Heart right ventricle (tissue), 16 donors: ENCODE measurements at regions not wholly inside any gene's neighbourhood (a gene's known extent, or its start where the extent isn't known, plus 50 kb on each side); places are given as distances from the start of the nearest gene placed in this dataset.

Experiments
- ATAC-seq, 8 donors: fragments of 200-7000 bp; cut with Tn5 transposase; one replicate each; pipeline ENCODE4 v1.9.1; 2020; ENCODE audit warnings: mild to moderate bottlenecking in 8 of 8, moderate library complexity in 8 of 8, moderate number of reproducible peaks in 1 of 8
- DNase-seq, 2 donors: peaks; one replicate each; pipeline ENCODE4 v3.0.0-alpha.2; 2020
- H3K27ac ChIP-seq, 10 donors: fragments of 200-600 bp; sonication (generic) in 2 of 10; one replicate each; pipeline versions ENCODE4 v1.5.0 to v1.8.0; 2020 to 2022; ENCODE audit warnings: mild to moderate bottlenecking in 3 of 10
- H3K27me3 ChIP-seq, 7 donors: fragments of 200-600 bp; one replicate each; pipeline ENCODE4 v1.8.0; 2021 to 2022; ENCODE audit warnings: mild to moderate bottlenecking in 2 of 7
- H3K36me3 ChIP-seq, 9 donors: fragments of 200-600 bp; sonication (generic) in 1 of 9; one replicate each; pipeline versions ENCODE4 v1.5.0 to v1.8.0; 2020 to 2022; ENCODE audit warnings: mild to moderate bottlenecking in 2 of 9
- H3K4me1 ChIP-seq, 9 donors: fragments of 200-600 bp; sonication (generic) in 1 of 9; one replicate each; pipeline versions ENCODE4 v1.5.0 to v1.8.0; 2020 to 2022; ENCODE audit warnings: mild to moderate bottlenecking in 4 of 9
- H3K4me3 ChIP-seq, 10 donors: fragments of 200-600 bp; sonication (generic) in 2 of 10; one replicate each; pipeline versions ENCODE4 v1.5.0 to v1.8.0; 2020 to 2022; ENCODE audit warnings: mild to moderate bottlenecking in 7 of 10, moderate library complexity in 2 of 10
- H3K9me3 ChIP-seq, 11 donors: fragments of 200-600 bp in 10 of 11; sonication (generic) in 2 of 11; one replicate each; pipeline versions ENCODE4 v1.5.0 to v1.8.0; 2013 to 2022; ENCODE audit warnings: mild to moderate bottlenecking in 2 of 11, control low read depth in 1 of 11, moderate library complexity in 1 of 11
- WGBS, 2 donors: extraction: QIAGEN DNeasy Blood & Tissue Kit; methylation state at CpG; one replicate each; pipeline ENCODE4 v1.1.7; 2013; ENCODE audit warnings: inconsistent platforms in 1 of 2; 5-methylcytosine and 5-hydroxymethylcytosine counted together
- intact Hi-C, 10 donors: fragments of 100-400 bp; cut with DNase I; formaldehyde crosslinking; loops; one replicate each; pipeline versions ENCODE4 v1.11.1 to v1.14.2; 2022
- TF ChIP-seq, protein P1 (sequence below), 9 donors: fragments of 200-600 bp; sonication (generic) in 2 of 9; IDR thresholded peaks; one replicate each; pipeline versions ENCODE4 v1.5.0 to v1.8.0; 2021 to 2022; ENCODE audit warnings: antibody characterized with exemption in 9 of 9, mild to moderate bottlenecking in 5 of 9, moderate library complexity in 1 of 9
- donor health status: Arrhythmogenic right ventricular cardiomyopathy.
- donor health status: ischemic (EF 13 %, LVEDD 7.1; RV severe dilation, severe dysfunction).
- donor health status: healthy with polysubstance abuse.
- donor health status: DM: no; HTN: yes; CAD: no.
- donor health status: DM: no; HTN: no; CAD: no.
- donor health status: ischemic (EF 25% LVEDD 6.9; RV normal size, moderate dysfunction).
- donor health status: ischemic (EF 25% LVEDD 5.7; RV mildly dilated, moderate dysfunction).
- donor health status: healthy.
- donor health status: DM: yes; HTN: yes; CAD: no.
- donor health status: Ischemic cardiomyopathy.
- donor health status: ischemic (EF 35%, LVEDD 5.7; RV mildly dilated, moderate dysfunction).
- donor health status: nonischemic (EF 11% LVEDD 7.7; RV severe dilation, severe dysfunction).
- donor health status: DM: yes; HTN: yes; CAD: no.
- donor health status: PGD.
- donor health status: ischemic (EF 29% LVEDD 5.4; RV normal size, mild dysfunction).
- donor health status: nonischemic (EF 23%, LVEDD 6.1; RV moderate dilation, normal function).

DNA sequence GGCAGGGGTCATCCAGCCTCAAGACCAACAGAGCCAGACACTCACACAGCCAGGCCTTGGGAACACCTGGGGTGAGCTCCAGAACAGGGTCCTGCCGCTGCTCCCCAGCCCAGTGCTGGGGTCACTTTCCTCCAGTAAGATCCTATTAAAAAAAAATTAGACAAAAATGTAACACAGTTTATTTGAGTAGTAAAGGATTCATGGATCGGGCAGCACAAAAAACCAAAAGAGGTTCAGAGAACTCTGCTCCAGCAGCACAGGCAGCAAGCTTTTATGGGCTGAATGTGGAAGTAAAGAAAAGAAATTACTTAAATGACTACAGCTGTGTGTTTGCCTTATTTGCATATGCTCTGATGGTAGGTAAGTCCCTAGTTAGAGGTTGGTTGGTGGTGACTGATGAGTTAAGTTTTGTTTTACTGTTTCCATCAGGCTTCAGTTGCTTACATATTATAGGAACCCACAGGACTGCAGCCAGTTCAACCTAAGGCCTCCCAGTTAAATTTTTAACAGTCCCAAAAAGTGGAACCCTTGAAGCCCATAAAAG, 80.5 kb upstream of the FGFR2 start:
- ATAC-seq (no peak), DNase-seq (no peak)
- intact Hi-C loops, result no loop called here
- Histone ChIP-seq H3K27ac (no peak overlapping the region), H3K4me1 (no peaks in the 10 kb centered on the region), H3K36me3 (no peaks in the 10 kb centered on the region), H3K4me3 (no peak overlapping the region), H3K27me3 (peaks cover 0 to 4% (median 0%) of the 10 kb centered on the region in 7 donors), H3K9me3 (peaks cover 0 to 19% (median 0%) of the 10 kb centered on the region in 11 donors)
- 90 to 97% methylated on average over 2 of the region's 2 CpGs for WGBS, 2 donors
- TF ChIP-seq, protein P1, sequence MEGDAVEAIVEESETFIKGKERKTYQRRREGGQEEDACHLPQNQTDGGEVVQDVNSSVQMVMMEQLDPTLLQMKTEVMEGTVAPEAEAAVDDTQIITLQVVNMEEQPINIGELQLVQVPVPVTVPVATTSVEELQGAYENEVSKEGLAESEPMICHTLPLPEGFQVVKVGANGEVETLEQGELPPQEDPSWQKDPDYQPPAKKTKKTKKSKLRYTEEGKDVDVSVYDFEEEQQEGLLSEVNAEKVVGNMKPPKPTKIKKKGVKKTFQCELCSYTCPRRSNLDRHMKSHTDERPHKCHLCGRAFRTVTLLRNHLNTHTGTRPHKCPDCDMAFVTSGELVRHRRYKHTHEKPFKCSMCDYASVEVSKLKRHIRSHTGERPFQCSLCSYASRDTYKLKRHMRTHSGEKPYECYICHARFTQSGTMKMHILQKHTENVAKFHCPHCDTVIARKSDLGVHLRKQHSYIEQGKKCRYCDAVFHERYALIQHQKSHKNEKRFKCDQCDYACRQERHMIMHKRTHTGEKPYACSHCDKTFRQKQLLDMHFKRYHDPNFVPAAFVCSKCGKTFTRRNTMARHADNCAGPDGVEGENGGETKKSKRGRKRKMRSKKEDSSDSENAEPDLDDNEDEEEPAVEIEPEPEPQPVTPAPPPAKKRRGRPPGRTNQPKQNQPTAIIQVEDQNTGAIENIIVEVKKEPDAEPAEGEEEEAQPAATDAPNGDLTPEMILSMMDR (IDR thresholded peaks at IDR 0.05), result no peak

DNA sequence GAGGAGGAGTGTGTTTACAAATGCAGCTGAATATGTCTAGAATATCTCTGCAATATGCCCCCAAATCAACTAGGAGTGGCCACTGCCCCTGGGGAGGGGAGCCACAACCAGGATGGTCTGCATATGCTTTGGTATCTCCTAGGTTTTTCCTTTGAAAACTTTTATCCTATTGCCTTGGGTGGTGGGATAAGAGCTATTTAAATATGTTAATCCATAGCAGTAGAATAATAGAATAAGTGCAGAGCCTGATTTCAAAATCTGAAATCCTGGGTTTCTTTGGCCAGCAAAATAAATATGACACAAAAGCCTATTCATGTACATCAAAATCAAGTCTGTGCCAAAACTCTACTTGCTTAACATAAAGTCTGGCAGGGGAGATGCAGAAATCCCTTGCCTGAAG, 79.6 kb upstream of the FGFR2 start:
- TF ChIP-seq, protein P1 (IDR thresholded peaks at IDR 0.05), result no peak
- ATAC-seq (no peak), DNase-seq (no peak)
- H3K36me3 ChIP-seq, result no peaks in the 10 kb centered on the region
- H3K4me1 ChIP-seq, result no peaks in the 10 kb centered on the region
- H3K4me3 ChIP-seq, result no peak overlapping the region
- peaks cover 0 to 19% (median 0%) of the 10 kb centered on the region in 11 donors for H3K9me3 ChIP-seq
- H3K27ac ChIP-seq, result no peak overlapping the region
- H3K27me3 ChIP-seq, result peaks cover 0 to 4% (median 0%) of the 10 kb centered on the region in 7 donors
- intact Hi-C loops, result no loop called here

DNA sequence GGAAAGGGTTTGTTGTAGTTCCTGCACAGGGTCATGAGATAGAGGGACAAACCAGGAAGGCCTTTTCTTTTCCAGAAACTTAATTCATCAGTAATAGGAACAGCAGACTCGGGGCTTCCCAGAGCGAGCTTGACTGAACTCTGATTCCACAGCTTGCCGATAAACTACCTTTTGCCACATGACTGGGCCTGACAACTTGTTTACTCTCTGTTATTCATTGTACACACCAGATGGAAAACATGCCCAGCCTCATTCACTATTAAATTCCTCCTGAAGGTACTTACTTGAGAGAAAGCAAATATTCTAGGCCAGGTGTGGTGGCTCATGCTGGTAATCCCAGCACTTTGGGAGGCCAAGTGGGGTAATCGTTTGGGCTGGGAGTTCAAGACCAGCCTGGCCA, 77.1 kb upstream of the FGFR2 start:
- TF ChIP-seq, protein P1 (IDR thresholded peaks at IDR 0.05), result no peak
- ATAC-seq (no peak), DNase-seq (no peak)
- no peaks in the 10 kb centered on the region for H3K36me3 ChIP-seq
- 92 to 93% methylated on average over 4 of the region's 4 CpGs for WGBS, 2 donors
- peaks cover 0 to 19% (median 0%) of the 10 kb centered on the region in 11 donors for H3K9me3 ChIP-seq
- peaks cover 0 to 4% (median 0%) of the 10 kb centered on the region in 7 donors for H3K27me3 ChIP-seq
- intact Hi-C loops, result no loop called here
- H3K27ac ChIP-seq, result no peak overlapping the region
- no peak overlapping the region for H3K4me3 ChIP-seq
- H3K4me1 ChIP-seq, result no peaks in the 10 kb centered on the region

DNA sequence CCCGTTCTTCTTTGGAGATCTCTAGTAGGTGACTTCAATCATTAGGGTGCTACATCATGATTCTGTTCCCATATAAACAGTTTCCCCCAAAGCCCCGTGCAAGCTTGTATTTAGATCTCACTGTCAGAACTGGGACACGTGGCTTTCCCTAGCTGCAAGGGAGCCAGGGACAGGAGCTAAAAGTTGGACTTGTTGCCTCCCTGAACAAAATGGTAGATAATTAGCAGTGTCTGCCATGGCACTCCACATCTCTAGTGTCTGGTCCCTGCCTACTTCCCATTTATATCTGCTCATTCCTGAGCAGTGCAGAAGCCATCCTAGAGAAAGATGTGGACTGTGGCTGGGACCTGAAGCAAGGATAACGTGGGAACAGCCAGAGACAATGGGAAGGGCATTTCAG, 76.6 kb upstream of the FGFR2 start:
- DNase-seq, result no peak
- no peak overlapping the region for H3K4me3 ChIP-seq
- no peaks in the 10 kb centered on the region for H3K36me3 ChIP-seq
- no peaks in the 10 kb centered on the region for H3K4me1 ChIP-seq
- no peak overlapping the region for H3K27ac ChIP-seq
- TF ChIP-seq, protein P1 (IDR thresholded peaks at IDR 0.05), result no peak
- H3K9me3 ChIP-seq, result peaks cover 0 to 19% (median 0%) of the 10 kb centered on the region in 11 donors
- intact Hi-C loops, result no loop called here
- WGBS, 2 donors, result 79 to 80% methylated on average over 4 of the region's 4 CpGs
- no peak for ATAC-seq
- H3K27me3 ChIP-seq, result peaks cover 0 to 4% (median 0%) of the 10 kb centered on the region in 7 donors
